PFSK-1 (cell line): ENCODE measurements at regions not wholly inside any gene's neighbourhood (a gene's known extent, or its start where the extent isn't known, plus 50 kb on each side); places are given as distances from the start of the nearest gene placed in this dataset.

ENCODE experiments used
- FOXP2 ChIP-seq: optimal IDR thresholded peaks from 2 replicates; pipeline ENCODE3; 2011; ENCODE audit warnings: borderline replicate concordance, control low read depth, inconsistent platforms; ENCODE audit not compliant: insufficient read depth; ENCODE audit errors: extremely low read length, extremely low read depth
- POLR2AphosphoS5 ChIP-seq: IDR thresholded peaks from 2 replicates; pipeline ENCODE4 v1.6.1; 2012; ENCODE audit warnings: low read depth, mild to moderate bottlenecking, control low read depth, low read length, moderate library complexity
- REST ChIP-seq, 2 experiments: IDR thresholded peaks; 2 replicates each; pipeline versions ENCODE4 v1.6.1 to v1.8.0; 2011 to 2012; ENCODE audit warnings: low read depth in 2 of 2, low read length in 2 of 2, control low read depth in 1 of 2, inconsistent platforms in 1 of 2, mild to moderate bottlenecking in 1 of 2, moderate library complexity in 1 of 2; ENCODE audit not compliant: insufficient read depth in 1 of 2
- SIN3A ChIP-seq: IDR thresholded peaks from 2 replicates; pipeline ENCODE4 v1.6.1; 2012; ENCODE audit warnings: mild to moderate bottlenecking, low read length, moderate library complexity, borderline replicate concordance; ENCODE audit not compliant: insufficient read depth
- TAF1 ChIP-seq: IDR thresholded peaks from 2 replicates; pipeline ENCODE4 v1.6.1; 2012; ENCODE audit warnings: low read length, control low read depth, borderline replicate concordance; ENCODE audit not compliant: insufficient read depth

DNA sequence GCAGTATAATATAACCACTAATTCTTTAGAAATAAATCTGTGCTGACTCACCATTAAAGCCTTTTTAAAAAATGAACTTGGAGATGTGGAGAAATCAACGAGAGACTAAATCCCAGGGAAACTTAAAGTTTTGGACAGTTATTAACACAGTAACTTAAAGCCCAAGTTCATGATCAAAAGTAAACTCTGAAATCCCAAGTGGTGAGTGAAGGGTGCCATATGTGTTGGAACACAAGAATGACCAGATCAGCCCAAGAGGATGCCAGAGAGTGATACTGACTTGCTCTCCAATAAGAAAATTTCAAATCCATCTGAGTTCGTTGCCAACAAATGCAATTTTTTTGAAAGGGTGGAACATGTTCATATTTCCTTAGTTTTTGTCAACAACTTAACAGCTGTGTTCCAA lies 838.1 kb upstream of the ACVR2A start:
- TF ChIP-seq FOXP2 = no peak
- TF ChIP-seq REST (IDR thresholded peaks at IDR 0.05; ENCODE audit: insufficient read depth in 1 of 2, low read depth in 2 of 2, low read length in 2 of 2) = no peak
- no peak for TF ChIP-seq SIN3A
- no peak for TF ChIP-seq TAF1

- no peak for TF ChIP-seq REST (IDR thresholded peaks at IDR 0.05; ENCODE audit: insufficient read depth in 1 of 2, low read depth in 2 of 2, low read length in 2 of 2)
- TF ChIP-seq POLR2AphosphoS5 = no peak
- TF ChIP-seq FOXP2 = no peak
- no peak for TF ChIP-seq TAF1
- TF ChIP-seq SIN3A = no peak
These were observed 841.7 kb upstream of the ACVR2A start for GRCh38 chr2:147003081-147003480.

- TF ChIP-seq SIN3A (no peak), POLR2AphosphoS5 (no peak), REST (IDR thresholded peaks at IDR 0.05; ENCODE audit: insufficient read depth in 1 of 2, low read depth in 2 of 2, low read length in 2 of 2) (no peak), FOXP2 (no peak), TAF1 (no peak)
These were observed 842.6 kb upstream of the ACVR2A start for GRCh38 chr2:147002256-147002655.

DNA sequence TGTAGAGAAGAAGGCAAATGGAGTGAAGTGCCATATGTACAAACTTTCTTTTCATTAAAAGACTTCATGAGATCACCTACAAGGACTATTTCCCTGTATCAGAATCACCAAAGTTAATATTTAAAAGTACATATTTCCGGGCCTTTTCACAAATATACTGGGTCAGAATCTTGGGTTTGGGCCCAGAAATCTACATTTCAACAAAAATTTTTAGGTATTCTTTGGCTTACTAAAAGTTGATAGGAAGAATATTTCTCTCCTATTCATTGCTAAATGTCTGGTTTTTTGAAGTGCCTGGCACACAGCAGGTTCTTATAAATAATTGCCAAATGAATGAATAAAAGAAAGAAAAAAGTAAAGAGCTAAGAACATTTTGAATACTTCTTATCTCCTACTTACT lies 843.8 kb upstream of the ACVR2A start:
- TF ChIP-seq TAF1 = no peak
- no peak for TF ChIP-seq FOXP2
- TF ChIP-seq POLR2AphosphoS5 = no peak
- TF ChIP-seq SIN3A = no peak
- no peak for TF ChIP-seq REST (IDR thresholded peaks at IDR 0.05; ENCODE audit: insufficient read depth in 1 of 2, low read depth in 2 of 2, low read length in 2 of 2)

- TF ChIP-seq REST (IDR thresholded peaks at IDR 0.05; ENCODE audit: insufficient read depth in 1 of 2, low read depth in 2 of 2, low read length in 2 of 2) (no peak), TAF1 (no peak), SIN3A (no peak), POLR2AphosphoS5 (no peak), FOXP2 (no peak)
These were observed 846.9 kb upstream of the ACVR2A start for GRCh38 chr2:146997945-146998344.
